ENCODE measurements at regions not wholly inside any gene's neighbourhood (a gene's known extent, or its start where the extent isn't known, plus 50 kb on each side); places are given as distances from the start of the nearest gene placed in this dataset.

DNA sequence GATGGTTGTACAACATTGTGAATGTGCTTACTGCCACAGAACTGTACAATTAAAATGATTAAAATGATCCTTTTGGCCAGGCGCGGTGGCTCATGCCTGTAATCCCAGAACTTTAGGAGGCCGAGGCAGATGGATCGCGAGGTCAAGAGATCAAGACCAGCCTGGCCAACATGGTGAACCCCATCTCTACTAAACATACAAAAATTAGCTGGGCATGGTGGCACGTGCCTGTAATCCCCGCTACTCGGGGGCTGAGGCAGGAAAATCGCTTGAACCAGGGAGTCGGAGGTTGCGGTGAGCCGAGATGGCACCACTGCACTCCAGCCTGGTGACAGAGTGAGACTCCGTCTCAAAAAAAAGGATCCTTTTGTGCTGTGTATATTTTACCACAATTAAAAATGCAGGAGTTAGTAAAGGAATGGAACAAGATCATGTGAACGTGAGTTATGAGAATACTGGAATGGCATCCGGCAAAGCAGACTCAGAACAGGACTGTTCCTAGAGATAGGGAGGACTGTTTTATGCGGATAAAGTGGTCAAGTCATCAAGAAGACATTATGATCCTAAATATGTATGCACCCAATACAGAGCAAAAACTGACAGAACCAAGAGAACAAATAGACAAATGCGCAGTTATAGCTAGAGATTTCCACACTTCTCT lies 58.0 kb upstream of the CLDN5 start:
- Histone ChIP-seq H3K9me3 (ENCODE audit: low read length) (no peaks in the 10 kb centered on the region), H3K36me3 (ENCODE audit: insufficient read depth, low read length) (no peaks in the 10 kb centered on the region), H3K27ac (ENCODE audit: low read depth, low read length) (no peak overlapping the region), H3K27me3 (ENCODE audit: insufficient read depth, low read length, poor library complexity, severe bottlenecking) (no peaks in the 10 kb centered on the region), H3K4me3 (ENCODE audit: low read length) (no peak overlapping the region), H3K4me1 (ENCODE audit: insufficient read depth, low read length) (peaks cover 22% of the 10 kb centered on the region)
- ChIA-PET CTCF (no interaction called here), POLR2A (no interaction called here)
- no peak for DNase-seq
- peaks cover 16 to 20% (median 20%) of the 10 kb centered on the region in 3 donors for H3K4me1 Mint-ChIP-seq
- no peaks in the 10 kb centered on the region for H3K36me3 Mint-ChIP-seq
- no peak overlapping the region for H3K27ac Mint-ChIP-seq
- peaks cover 0 to 9% of the 10 kb centered on the region in 2 donors for H3K27me3 Mint-ChIP-seq
- no peak overlapping the region for H3K4me3 Mint-ChIP-seq
- no peaks in the 10 kb centered on the region for H3K9me3 Mint-ChIP-seq

DNA sequence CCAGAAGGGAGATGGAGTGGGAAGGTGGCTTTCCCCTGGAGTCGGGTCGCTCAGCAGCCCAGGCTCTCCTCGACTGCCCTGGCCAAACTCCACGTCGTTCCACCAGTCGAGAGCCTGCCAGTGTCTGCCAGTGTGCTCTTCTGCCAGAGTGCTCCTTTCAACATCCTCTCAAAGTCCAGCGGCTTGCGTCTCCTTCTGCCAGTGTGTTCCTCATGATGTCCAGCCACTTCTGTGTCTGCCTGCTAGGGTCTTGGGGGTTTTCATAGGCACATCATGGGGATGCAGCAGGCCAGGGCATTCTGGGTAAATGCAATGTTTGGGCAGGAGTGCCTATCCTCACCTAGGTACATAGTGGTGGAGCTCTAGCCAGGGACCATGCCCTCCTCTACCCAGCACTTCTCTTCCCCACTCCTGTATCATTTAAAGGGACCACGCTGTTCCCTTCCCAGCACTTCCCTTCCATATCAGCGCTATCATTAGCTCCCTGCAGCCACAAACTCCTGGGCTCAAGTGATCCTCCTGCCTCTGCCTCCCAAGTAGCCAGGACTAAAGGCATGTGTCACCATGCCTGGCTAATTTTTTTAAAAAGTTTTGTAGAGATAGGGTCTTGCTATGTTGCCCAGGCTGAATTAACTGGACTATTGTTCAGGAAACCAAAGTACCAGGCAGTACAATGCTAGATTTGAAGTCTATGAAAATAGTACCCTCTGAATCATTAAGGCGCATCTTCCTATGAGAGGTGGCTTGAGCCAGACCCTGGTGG lies 62.9 kb upstream of the CLDN5 start:
- no peak for DNase-seq
- POLR2A ChIA-PET: no interaction called here

DNA sequence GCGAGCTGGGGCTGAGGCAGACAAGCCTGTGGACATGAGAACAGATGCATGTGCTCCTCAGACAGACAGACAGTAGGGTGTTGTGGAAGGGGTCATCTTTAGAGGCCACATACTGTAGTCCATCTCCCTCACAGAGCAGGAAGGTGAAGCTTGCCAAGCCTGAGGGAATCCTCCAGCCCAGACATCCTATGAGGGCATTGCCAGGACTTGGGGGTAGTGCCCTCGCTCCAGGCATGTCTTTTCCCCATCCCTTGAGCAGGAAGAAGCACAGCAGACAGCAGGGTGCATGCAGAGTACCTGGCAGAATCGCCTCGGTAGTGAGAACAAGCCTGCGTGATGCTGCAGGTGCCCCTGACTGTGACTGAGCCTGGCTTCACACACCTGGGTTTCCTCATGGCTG lies 66.5 kb upstream of the CLDN5 start:
- POLR2A ChIA-PET: no interaction called here
- no peak for DNase-seq
- peaks cover 3 to 5% (median 4%) of the 10 kb centered on the region in 3 donors for H3K4me1 Mint-ChIP-seq
- H3K27ac Mint-ChIP-seq: no peak overlapping the region
- no peaks in the 10 kb centered on the region for H3K36me3 Mint-ChIP-seq
- Histone ChIP-seq H3K4me3 (ENCODE audit: low read length) (no peak overlapping the region), H3K27me3 (ENCODE audit: insufficient read depth, low read length, poor library complexity, severe bottlenecking) (peaks cover 4% of the 10 kb centered on the region), H3K36me3 (ENCODE audit: insufficient read depth, low read length) (no peaks in the 10 kb centered on the region), H3K27ac (ENCODE audit: low read depth, low read length) (no peak overlapping the region), H3K9me3 (ENCODE audit: low read length) (no peaks in the 10 kb centered on the region), H3K4me1 (ENCODE audit: insufficient read depth, low read length) (peaks cover 5% of the 10 kb centered on the region)
- peaks cover 4 to 24% of the 10 kb centered on the region in 2 donors for H3K27me3 Mint-ChIP-seq
- H3K4me3 Mint-ChIP-seq: no peak overlapping the region
- H3K9me3 Mint-ChIP-seq: no peaks in the 10 kb centered on the region
- CTCF ChIA-PET: no interaction called here

More for the DNA sequence above, 62.9 kb upstream of the CLDN5 start:
- H3K27ac ChIP-seq (ENCODE audit: low read depth, low read length): no peak overlapping the region
- no peaks in the 10 kb centered on the region for H3K36me3 ChIP-seq (ENCODE audit: insufficient read depth, low read length)
- Mint-ChIP-seq H3K9me3 (no peaks in the 10 kb centered on the region), H3K4me1 (no peaks in the 10 kb centered on the region), H3K27ac (no peak overlapping the region), H3K36me3 (no peaks in the 10 kb centered on the region), H3K4me3 (no peak overlapping the region), H3K27me3 (peaks cover 2 to 16% of the 10 kb centered on the region in 2 donors)
- H3K27me3 ChIP-seq (ENCODE audit: insufficient read depth, low read length, poor library complexity, severe bottlenecking): no peaks in the 10 kb centered on the region
- no peaks in the 10 kb centered on the region for H3K9me3 ChIP-seq (ENCODE audit: low read length)
- no peak overlapping the region for H3K4me3 ChIP-seq (ENCODE audit: low read length)
- CTCF ChIA-PET: no interaction called here
- H3K4me1 ChIP-seq (ENCODE audit: insufficient read depth, low read length): no peaks in the 10 kb centered on the region

DNA sequence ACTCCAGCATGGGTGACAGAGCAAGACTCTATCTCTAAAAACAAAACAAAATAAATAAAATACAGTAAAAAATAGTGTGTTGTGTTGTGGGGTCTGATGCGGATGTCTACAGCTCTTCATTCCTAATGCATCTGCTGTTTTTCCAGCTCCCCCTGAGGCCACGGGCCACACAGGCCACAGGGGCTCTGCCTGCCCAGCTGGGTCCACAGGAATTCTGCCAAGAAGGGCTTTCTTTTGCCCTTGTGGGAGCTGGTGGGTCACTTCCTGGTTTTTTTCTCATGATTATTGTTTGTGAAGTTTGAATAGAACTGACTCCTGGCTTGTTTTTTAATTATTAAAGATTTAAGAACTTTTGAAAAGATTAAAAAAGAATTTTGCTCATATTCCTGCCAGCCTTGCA lies 67.4 kb upstream of the CLDN5 start:
- H3K27me3 ChIP-seq (ENCODE audit: insufficient read depth, low read length, poor library complexity, severe bottlenecking): peaks cover 4% of the 10 kb centered on the region
- H3K4me1 ChIP-seq (ENCODE audit: insufficient read depth, low read length): peaks cover 14% of the 10 kb centered on the region
- H3K9me3 ChIP-seq (ENCODE audit: low read length): no peaks in the 10 kb centered on the region
- H3K27ac ChIP-seq (ENCODE audit: low read depth, low read length): no peak overlapping the region
- no peaks in the 10 kb centered on the region for H3K36me3 ChIP-seq (ENCODE audit: insufficient read depth, low read length)
- Mint-ChIP-seq H3K36me3 (no peaks in the 10 kb centered on the region), H3K4me1 (peaks cover 3 to 5% (median 4%) of the 10 kb centered on the region in 3 donors), H3K27ac (no peak overlapping the region), H3K4me3 (no peak overlapping the region), H3K9me3 (no peaks in the 10 kb centered on the region), H3K27me3 (peaks cover 4 to 24% of the 10 kb centered on the region in 2 donors)
- ChIA-PET CTCF (no interaction called here), POLR2A (no interaction called here)
- no peak overlapping the region for H3K4me3 ChIP-seq (ENCODE audit: low read length)
- no peak for DNase-seq

DNA sequence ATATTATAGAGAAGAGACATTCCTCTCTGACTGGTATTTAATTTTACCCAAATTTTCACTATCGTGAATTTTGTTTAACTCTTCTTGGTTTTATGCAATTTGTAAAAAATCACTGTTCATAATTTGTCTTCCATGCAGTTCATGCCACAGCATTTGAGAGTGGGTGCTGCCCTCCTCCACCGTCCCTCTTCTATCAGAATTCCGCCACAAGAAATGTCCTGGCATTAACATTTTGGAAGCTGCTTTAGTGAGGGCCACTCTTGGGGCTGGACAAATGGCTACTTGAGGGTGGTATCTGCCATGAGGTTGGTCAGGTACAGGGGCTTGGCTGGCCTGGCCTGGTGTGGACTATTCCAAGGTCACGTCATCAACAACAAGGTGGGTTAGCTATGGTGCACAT lies 68.3 kb upstream of the CLDN5 start:
- no peak for DNase-seq
- Mint-ChIP-seq H3K27ac (peak overlapping the region in 1 of 8 donors; percentile 55), H3K9me3 (no peaks in the 10 kb centered on the region), H3K4me3 (no peak overlapping the region), H3K4me1 (peaks cover 10 to 11% (median 11%) of the 10 kb centered on the region in 3 donors), H3K36me3 (no peaks in the 10 kb centered on the region), H3K27me3 (peaks cover 4 to 24% of the 10 kb centered on the region in 2 donors)
- H3K27ac ChIP-seq (ENCODE audit: low read depth, low read length): no peak overlapping the region
- peaks cover 21% of the 10 kb centered on the region for H3K4me1 ChIP-seq (ENCODE audit: insufficient read depth, low read length)
- H3K27me3 ChIP-seq (ENCODE audit: insufficient read depth, low read length, poor library complexity, severe bottlenecking): peaks cover 4% of the 10 kb centered on the region
- no peaks in the 10 kb centered on the region for H3K36me3 ChIP-seq (ENCODE audit: insufficient read depth, low read length)
- CTCF ChIA-PET: no interaction called here
- no peak overlapping the region for H3K4me3 ChIP-seq (ENCODE audit: low read length)
- no peaks in the 10 kb centered on the region for H3K9me3 ChIP-seq (ENCODE audit: low read length)
- POLR2A ChIA-PET: no interaction called here

DNA sequence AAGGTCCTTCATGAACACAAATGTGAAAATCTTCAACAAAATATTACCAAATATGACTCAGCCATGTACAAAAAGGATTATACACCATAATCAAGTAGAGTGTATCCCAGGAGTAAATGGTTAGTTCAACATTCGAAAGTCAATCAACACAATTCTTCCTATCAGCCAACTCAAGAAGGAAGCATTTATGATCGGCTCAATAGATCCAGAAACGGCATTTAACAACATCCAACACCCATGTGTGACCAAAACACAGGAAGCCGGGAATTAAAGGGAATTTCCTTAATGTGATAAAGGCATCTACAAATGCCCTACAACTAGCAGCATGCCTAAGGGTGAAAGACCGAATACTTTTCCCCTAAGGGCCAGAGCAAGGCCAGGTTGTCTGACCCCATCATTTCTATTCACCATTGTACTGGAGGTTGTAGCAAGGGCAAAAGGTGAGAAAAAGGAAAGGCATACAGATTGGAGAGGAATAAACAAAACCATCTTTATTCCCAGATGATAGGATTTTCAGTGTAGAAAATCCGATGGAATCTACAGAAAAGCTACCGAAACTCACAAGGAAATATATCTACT lies 69.9 kb upstream of the CLDN5 start:
- Mint-ChIP-seq H3K27me3 (peaks cover 4 to 26% of the 10 kb centered on the region in 2 donors), H3K27ac (no peak overlapping the region), H3K4me1 (peaks cover 20 to 25% (median 23%) of the 10 kb centered on the region in 3 donors), H3K4me3 (no peak overlapping the region), H3K36me3 (no peaks in the 10 kb centered on the region), H3K9me3 (no peaks in the 10 kb centered on the region)
- Histone ChIP-seq H3K36me3 (ENCODE audit: insufficient read depth, low read length) (no peaks in the 10 kb centered on the region), H3K4me3 (ENCODE audit: low read length) (no peak overlapping the region), H3K27ac (ENCODE audit: low read depth, low read length) (no peak overlapping the region), H3K4me1 (ENCODE audit: insufficient read depth, low read length) (peaks cover 37% of the 10 kb centered on the region), H3K9me3 (ENCODE audit: low read length) (no peaks in the 10 kb centered on the region), H3K27me3 (ENCODE audit: insufficient read depth, low read length, poor library complexity, severe bottlenecking) (peaks cover 4% of the 10 kb centered on the region)
- DNase-seq: no peak
- ChIA-PET POLR2A (no interaction called here), CTCF (no interaction called here)

DNA sequence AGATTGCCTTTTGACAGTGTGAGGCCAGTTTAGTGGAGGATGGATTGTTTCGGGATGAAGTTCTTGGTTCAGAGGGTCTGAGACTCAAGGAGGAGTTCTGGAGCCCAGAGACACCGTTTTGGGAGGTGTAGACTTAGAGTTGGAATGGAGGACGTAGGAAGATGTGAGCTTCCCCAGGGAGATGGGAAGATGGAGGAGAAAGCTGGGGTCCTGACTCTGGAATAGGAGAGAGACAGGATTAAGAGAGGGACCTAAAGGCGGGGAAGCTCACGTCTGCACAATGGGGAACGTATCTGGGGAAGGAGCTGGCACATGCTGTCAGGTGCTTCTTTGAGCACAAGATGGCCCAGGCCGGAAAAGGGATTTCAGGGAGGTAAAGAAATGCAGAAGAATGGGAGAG lies 71.3 kb upstream of the CLDN5 start:
- H3K9me3 ChIP-seq (ENCODE audit: low read length): no peaks in the 10 kb centered on the region
- H3K27ac ChIP-seq (ENCODE audit: low read depth, low read length): no peak overlapping the region
- no peak overlapping the region for H3K4me3 ChIP-seq (ENCODE audit: low read length)
- Mint-ChIP-seq H3K4me1 (peaks cover 20 to 25% (median 23%) of the 10 kb centered on the region in 3 donors), H3K9me3 (no peaks in the 10 kb centered on the region), H3K4me3 (no peak overlapping the region), H3K36me3 (no peaks in the 10 kb centered on the region), H3K27me3 (peaks cover 4 to 11% of the 10 kb centered on the region in 2 donors), H3K27ac (peak overlapping the region in 3 of 8 donors; percentile 16 to 56 (median 27))
- peaks cover 46% of the 10 kb centered on the region for H3K4me1 ChIP-seq (ENCODE audit: insufficient read depth, low read length)
- H3K27me3 ChIP-seq (ENCODE audit: insufficient read depth, low read length, poor library complexity, severe bottlenecking): peaks cover 4% of the 10 kb centered on the region
- ChIA-PET CTCF (no interaction called here), POLR2A (no interaction called here)
- H3K36me3 ChIP-seq (ENCODE audit: insufficient read depth, low read length): no peaks in the 10 kb centered on the region
- no peak for DNase-seq

DNA sequence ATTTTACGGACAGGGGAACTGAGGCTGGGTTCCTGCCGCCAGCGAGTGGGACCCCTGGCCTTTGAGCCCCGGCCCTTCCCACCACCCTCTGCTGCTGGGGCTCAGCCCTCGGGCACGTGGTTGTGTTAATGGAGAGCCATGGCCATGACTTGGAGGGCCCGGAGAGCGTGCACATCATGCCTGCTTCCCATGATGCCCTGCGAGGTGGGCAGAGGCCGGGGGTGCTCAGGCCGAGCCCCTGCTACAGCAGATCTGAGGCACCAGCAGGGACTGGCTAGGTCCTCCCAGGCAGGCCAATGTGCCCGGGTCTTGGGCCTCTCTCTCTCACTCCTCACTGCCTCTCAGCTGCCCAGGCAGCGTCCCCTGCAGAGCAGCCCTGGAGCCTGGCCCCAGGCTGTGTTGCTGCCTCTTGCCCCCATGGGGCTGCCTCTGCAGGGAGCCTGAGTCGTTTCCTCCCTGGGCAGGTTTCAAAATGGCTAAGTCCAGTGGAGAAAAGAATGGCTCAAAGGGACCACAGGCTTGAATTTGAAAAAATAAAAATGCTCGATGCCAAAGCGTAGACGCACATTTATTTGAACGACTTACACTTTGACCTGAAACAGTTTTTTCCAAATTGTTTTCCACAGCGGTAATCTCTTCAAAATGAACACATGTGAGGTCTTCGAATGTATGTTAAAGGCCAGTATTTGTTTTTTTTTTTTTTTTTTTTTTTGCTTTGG lies 72.6 kb upstream of the CLDN5 start:
- H3K4me1 Mint-ChIP-seq: peaks cover 20 to 25% (median 23%) of the 10 kb centered on the region in 3 donors
- H3K4me3 Mint-ChIP-seq: peak overlapping the region in 5 of 7 donors; percentile 44 to 63 (median 61)
- Histone ChIP-seq H3K4me1 (ENCODE audit: insufficient read depth, low read length) (peaks cover 46% of the 10 kb centered on the region), H3K9me3 (ENCODE audit: low read length) (no peaks in the 10 kb centered on the region), H3K4me3 (ENCODE audit: low read length) (peak overlapping the region; percentile 6), H3K27ac (ENCODE audit: low read depth, low read length) (no peak overlapping the region), H3K27me3 (ENCODE audit: insufficient read depth, low read length, poor library complexity, severe bottlenecking) (peaks cover 4% of the 10 kb centered on the region), H3K36me3 (ENCODE audit: insufficient read depth, low read length) (no peaks in the 10 kb centered on the region)
- H3K27me3 Mint-ChIP-seq: peaks cover 4 to 10% of the 10 kb centered on the region in 2 donors
- no peak for DNase-seq
- CTCF ChIA-PET: no interaction called here
- POLR2A ChIA-PET: no interaction called here
- H3K9me3 Mint-ChIP-seq: no peaks in the 10 kb centered on the region
- H3K36me3 Mint-ChIP-seq: no peaks in the 10 kb centered on the region
- peak overlapping the region in 6 of 8 donors; percentile 75 to 92 (median 88) for H3K27ac Mint-ChIP-seq

All from CD8-positive, alpha-beta memory T cell (primary cell).